HepG2 (cell line): ENCODE measurements at regions not wholly inside any gene's neighbourhood (a gene's known extent, or its start where the extent isn't known, plus 50 kb on each side); places are given as distances from the start of the nearest gene placed in this dataset.

Experiments
- ATAC-seq: fragments of 200-7000 bp; cut with Tn5 transposase; 3 replicates; pipeline ENCODE4 v1.9.1; 2020; ENCODE audit warnings: mild to moderate bottlenecking, moderate library complexity
- BruUV-seq: library from RNA; stranded (reverse); fragments of 400-500 nt; replicated peaks from 2 replicates; lab custom pipeline; 2021; lab: Mats Ljungman, UMichigan
- CTCF ChIA-PET: fragments of 300-600 bp; formaldehyde crosslinking; extraction: SDS; loops from one replicate; lab custom pipeline; 2021; ENCODE audit warnings: low total read pairs, inconsistent platforms, low intra/inter-chr PET ratio; lab: Yijun Ruan, JAX
- POLR2A ChIA-PET: fragments of 350-600 bp; sonication (Branson Sonifier 250); formaldehyde crosslinking; loops from one replicate; lab custom pipeline; 2020; ENCODE audit warnings: antibody characterized with exemption, inconsistent platforms; lab: Yijun Ruan, JAX
- DNase-seq: peaks from one replicate; pipeline ENCODE4 v3.0.0-alpha.2; 2015; ENCODE audit warnings: low spot score
- FAIRE-seq: peaks from 3 replicates; lab custom pipeline; 2011; peaks lifted over from hg19 to GRCh38; lab: Jason Lieb, UNC
- H2AFZ ChIP-seq: one replicate; pipeline ENCODE4 v1.6.1; 2011; ENCODE audit warnings: low read length, inconsistent platforms
- H3K27ac ChIP-seq: fragments of 300-600 bp; 3 replicates; pipeline ENCODE4 v1.8.0; 2011; ENCODE audit warnings: mixed run types, mild to moderate bottlenecking, mixed read lengths, low read length, inconsistent platforms; ENCODE audit not compliant: insufficient read depth; ENCODE audit errors: extremely low read length
- H3K27me3 ChIP-seq, 2 experiments: fragments of 200-600 bp in 1 of 2; 2 replicates in 1 of 2; 3 replicates in 1 of 2; pipeline versions ENCODE4 v1.6.0 to v1.8.0; 2011; ENCODE audit warnings: low read length in 2 of 2, mild to moderate bottlenecking in 2 of 2, moderate library complexity in 2 of 2, inconsistent platforms in 1 of 2; ENCODE audit not compliant: insufficient read depth in 2 of 2, control insufficient read depth in 1 of 2
- H3K36me3 ChIP-seq, 2 experiments: fragments of 200-600 bp in 1 of 2; replicated peaks in 1 of 2; 2 replicates in 1 of 2; 3 replicates in 1 of 2; pipeline versions ENCODE4 v1.5.1 to v1.8.0; 2011; ENCODE audit warnings: low read length in 2 of 2, inconsistent platforms in 1 of 2; ENCODE audit not compliant: insufficient read depth in 2 of 2, control insufficient read depth in 1 of 2
- H3K4me1 ChIP-seq: 2 replicates; pipeline ENCODE4 v1.5.1; 2012; ENCODE audit warnings: low read length, inconsistent platforms; ENCODE audit not compliant: insufficient read depth
- H3K4me2 ChIP-seq: 2 replicates; pipeline ENCODE4 v1.6.0; 2011; ENCODE audit warnings: low read depth, low read length, inconsistent platforms
- H3K4me3 ChIP-seq, 3 experiments: fragments of 200-600 bp in 1 of 3; sonication (generic), shearing (Covaris generic) in 1 of 3; replicated peaks in 1 of 3; 2 replicates each; pipeline ENCODE4 v1.5.1; 2011 to 2016; ENCODE audit warnings: low read length in 3 of 3, inconsistent platforms in 2 of 3, low read depth in 2 of 3, mild to moderate bottlenecking in 2 of 3, control low read depth in 1 of 3, mixed read lengths in 1 of 3; ENCODE audit not compliant: insufficient read depth in 1 of 3
- H3K79me2 ChIP-seq: one replicate; pipeline ENCODE4 v1.6.1; 2011; ENCODE audit warnings: low read length, inconsistent platforms; ENCODE audit not compliant: insufficient read depth
- H3K9ac ChIP-seq: 2 replicates; pipeline ENCODE4 v1.6.0; 2011; ENCODE audit warnings: mild to moderate bottlenecking, low read depth, low read length, inconsistent platforms; ENCODE audit not compliant: insufficient read depth
- H3K9me3 ChIP-seq: 2 replicates; pipeline ENCODE4 v1.5.1; 2012; ENCODE audit warnings: mild to moderate bottlenecking, low read length
- H4K20me1 ChIP-seq: 2 replicates; pipeline ENCODE4 v1.6.0; 2011; ENCODE audit warnings: inconsistent platforms, mild to moderate bottlenecking, low read length, moderate library complexity; ENCODE audit not compliant: insufficient read depth
- ARID2 ChIP-seq: sonication (generic); formaldehyde crosslinking; IDR thresholded peaks from 2 replicates; pipeline ENCODE4 v1.8.1; 2022; ENCODE audit warnings: mild to moderate bottlenecking, missing genetic modification reagents, borderline replicate concordance
- ARID3A ChIP-seq: IDR thresholded peaks from 2 replicates; pipeline ENCODE4 v1.6.1; 2012; ENCODE audit warnings: low read depth, low read length, improper control_type of control experiment
- BCL6 ChIP-seq: IDR thresholded peaks from 2 replicates; pipeline ENCODE4 v1.6.1; 2016; ENCODE audit warnings: missing genetic modification reagents, missing compliant biosample characterization
- ELF3 ChIP-seq: IDR thresholded peaks from 2 replicates; pipeline ENCODE4 v1.6.1; 2016; ENCODE audit warnings: missing genetic modification reagents, missing compliant biosample characterization
- EP300 ChIP-seq, 3 experiments: sonication (generic) in 1 of 3; formaldehyde crosslinking in 1 of 3; IDR thresholded peaks; 2 replicates each; pipeline versions ENCODE4 v1.5.1 to v1.6.1; 2011 to 2020; ENCODE audit warnings: low read depth in 2 of 3, low read length in 2 of 3, borderline replicate concordance in 1 of 3, improper control_type of control experiment in 1 of 3, mild to moderate bottlenecking in 1 of 3, missing genetic modification reagents in 1 of 3, moderate library complexity in 1 of 3
- FOXP1 ChIP-seq, 2 experiments: fragments of 450-650 bp in 1 of 2; IDR thresholded peaks; 2 replicates each; pipeline ENCODE4 v1.6.1; 2017 to 2018; ENCODE audit warnings: antibody characterized with exemption in 1 of 2
- HNRNPK ChIP-seq: fragments of 200-400 bp; formaldehyde crosslinking; IDR thresholded peaks from 2 replicates; pipeline ENCODE4 v1.6.1; 2018; ENCODE audit warnings: low read length, low read depth, moderate library complexity, mild to moderate bottlenecking; ENCODE audit not compliant: poor library complexity, severe bottlenecking
- HOMEZ ChIP-seq: IDR thresholded peaks from 2 replicates; pipeline ENCODE4 v1.6.1; 2016; ENCODE audit warnings: low read depth
- MED1 ChIP-seq: sonication (generic); formaldehyde crosslinking; IDR thresholded peaks from 2 replicates; pipeline ENCODE4 v1.4.0; 2020; ENCODE audit warnings: missing genetic modification reagents
- NR0B2 ChIP-seq: sonication (generic); formaldehyde crosslinking; IDR thresholded peaks from 2 replicates; pipeline ENCODE4 v1.4.0; 2020; ENCODE audit warnings: mild to moderate bottlenecking, missing genetic modification reagents
- NR2C2 ChIP-seq: sonication (generic); formaldehyde crosslinking; IDR thresholded peaks from 2 replicates; pipeline ENCODE4 v1.4.0; 2020; ENCODE audit warnings: missing genetic modification reagents, mild to moderate bottlenecking, moderate library complexity, borderline replicate concordance
- RELA ChIP-seq: sonication (generic); formaldehyde crosslinking; IDR thresholded peaks from 2 replicates; pipeline ENCODE4 v1.4.0; 2020; ENCODE audit warnings: missing genetic modification reagents
- SETDB1 ChIP-seq: sonication (generic); formaldehyde crosslinking; IDR thresholded peaks from 2 replicates; pipeline ENCODE4 v1.5.1; 2020; ENCODE audit warnings: missing genetic modification reagents, mild to moderate bottlenecking, borderline replicate concordance
- SMYD3 ChIP-seq: sonication (generic); formaldehyde crosslinking; IDR thresholded peaks from 2 replicates; pipeline ENCODE4 v1.8.1; 2023; ENCODE audit warnings: mild to moderate bottlenecking, missing genetic modification reagents
- ZFP82 ChIP-seq: sonication (generic); formaldehyde crosslinking; IDR thresholded peaks from 2 replicates; pipeline ENCODE4 v1.5.1; 2020; ENCODE audit warnings: mild to moderate bottlenecking, missing genetic modification reagents, borderline replicate concordance
- ZKSCAN1 ChIP-seq: fragments of 150-350 bp; IDR thresholded peaks from 2 replicates; pipeline ENCODE4 v1.6.1; 2014; ENCODE audit warnings: low read length
- WGBS: methylation state at CpG from one replicate; pipeline ENCODE4 v1.1.6; 2017; ENCODE audit warnings: low lambda C conversion rate; 5-methylcytosine and 5-hydroxymethylcytosine counted together
- in situ Hi-C: cut with HindIII; loops from 2 replicates; pipeline ENCODE4 v1.10.0; 2017; ENCODE audit warnings: low pct_unique_long_range_greater_than_20kb; ENCODE audit not compliant: extremely low pct_ligation_motif_present
- intact Hi-C: fragments of 100-400 bp; cut with micrococcal nuclease; formaldehyde crosslinking; loops from one replicate; pipeline ENCODE4 v1.10.0; 2022; ENCODE audit not compliant: unreplicated experiment

- Histone ChIP-seq H3K9ac (no peak overlapping the region; the same call in 1 of the 2 replicates), H3K9me3 (no peaks in the 10 kb centered on the region), H3K4me2 (no peak overlapping the region), H4K20me1 (no peaks in the 10 kb centered on the region), H3K79me2 (no peaks in the 10 kb centered on the region), H3K27me3 (no peaks in the 10 kb centered on the region), H3K36me3 (no peaks in the 10 kb centered on the region), H3K4me3 (no peak overlapping the region), H2AFZ (peak overlapping the region; percentile 23), H3K27ac (peak overlapping the region; percentile 8), H3K4me1 (peaks cover 61% of the 10 kb centered on the region)
- intact Hi-C loops, result no loop called here
- DNase-seq (no peak), FAIRE-seq (no peak), ATAC-seq (no peak)
- TF ChIP-seq ZKSCAN1 (no peak), NR0B2 (CRISPR knock-in tag) (no peak), RELA (no peak), ZFP82 (CRISPR knock-in tag) (0 out of 2 replicates have a peak, but pooled peaks have one; percentile 40), FOXP1 (IDR thresholded peaks at IDR 0.05) (no peak), FOXP1 (CRISPR knock-in tag; IDR thresholded peaks at IDR 0.05) (0 out of 2 replicates have a peak, but pooled peaks have one; percentile 6), ELF3 (CRISPR knock-in tag) (peak; percentile 69; the same call in 1 of the 2 replicates), HNRNPK (peak; percentile 54), SMYD3 (CRISPR knock-in tag) (0 out of 2 replicates have a peak, but pooled peaks have one; percentile 40), ARID3A (0 out of 2 replicates have a peak, but pooled peaks have one; percentile 8), BCL6 (peak; percentile 44), ARID2 (CRISPR knock-in tag) (0 out of 2 replicates have a peak, but pooled peaks have one; percentile 66), EP300 (IDR thresholded peaks at IDR 0.05; ENCODE audit: low read depth in 2 of 2, low read length in 2 of 2) (peak in 1 of 2 experiments; percentile 78; a peak in 1 of 4 replicates), EP300 (CRISPR knock-in tag; IDR thresholded peaks at IDR 0.05; ENCODE audit: borderline replicate concordance) (no peak), NR2C2 (0 out of 2 replicates have a peak, but pooled peaks have one; percentile 19), MED1 (CRISPR knock-in tag) (0 out of 2 replicates have a peak, but pooled peaks have one; percentile 10), SETDB1 (CRISPR knock-in tag) (no peak), HOMEZ (CRISPR knock-in tag) (peak; percentile 79; the same call in 1 of the 2 replicates)
- in situ Hi-C loops, result no loop called here
- BruUV-seq, result no TSS peak
- WGBS, result 74% methylated on average over 9 of the region's 9 CpGs
- ChIA-PET POLR2A (interaction anchor here (0.8 to 3.2 kb wide), 2 partner anchors 12 to 34 kb away, joined by 3 to 19 read pairs; no protein-coding TSS in a partner anchor), CTCF (no interaction called here)
These were observed 158.1 kb upstream of the ZNF217 start for GRCh38 chr20:53751620-53752318.
